ENCODE measurements at regions not wholly inside any gene's neighbourhood (a gene's known extent, or its start where the extent isn't known, plus 50 kb on each side); places are given as distances from the start of the nearest gene placed in this dataset.

DNA sequence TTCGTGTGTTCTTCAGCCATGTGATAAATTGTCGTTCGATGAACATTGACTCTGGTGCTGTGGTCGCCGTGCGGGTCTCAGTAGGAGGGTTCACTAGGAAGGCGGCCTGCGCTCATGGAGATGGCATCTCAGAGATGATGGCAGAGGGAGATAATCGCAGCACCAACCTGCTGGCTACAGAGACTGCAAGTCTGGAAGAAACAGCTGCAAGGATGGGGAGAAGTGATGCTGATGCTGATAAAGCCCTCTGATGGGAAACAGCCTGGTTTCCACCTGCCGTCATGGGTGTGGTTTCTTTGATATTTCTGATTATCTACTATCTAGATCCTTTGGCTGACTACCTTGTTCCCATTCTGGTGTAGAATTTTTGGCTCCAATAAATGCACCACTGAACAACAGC is 130.5 kb upstream of the ANKRD30A start:
- no peak overlapping the region for H3K4me2 ChIP-seq
- H3K36me3 ChIP-seq (ENCODE audit: insufficient read depth), result no peaks in the 10 kb centered on the region
- H3K27ac ChIP-seq, result no peak overlapping the region
- H3K79me2 ChIP-seq (ENCODE audit: insufficient read depth, low read depth), result no peaks in the 10 kb centered on the region
- H4K20me1 ChIP-seq (ENCODE audit: insufficient read depth), result no peaks in the 10 kb centered on the region
- H2AFZ ChIP-seq (ENCODE audit: low read depth), result no peak overlapping the region
- no peaks in the 10 kb centered on the region for H3K27me3 ChIP-seq (ENCODE audit: insufficient read depth, low read depth)
- TF ChIP-seq, protein P1, sequence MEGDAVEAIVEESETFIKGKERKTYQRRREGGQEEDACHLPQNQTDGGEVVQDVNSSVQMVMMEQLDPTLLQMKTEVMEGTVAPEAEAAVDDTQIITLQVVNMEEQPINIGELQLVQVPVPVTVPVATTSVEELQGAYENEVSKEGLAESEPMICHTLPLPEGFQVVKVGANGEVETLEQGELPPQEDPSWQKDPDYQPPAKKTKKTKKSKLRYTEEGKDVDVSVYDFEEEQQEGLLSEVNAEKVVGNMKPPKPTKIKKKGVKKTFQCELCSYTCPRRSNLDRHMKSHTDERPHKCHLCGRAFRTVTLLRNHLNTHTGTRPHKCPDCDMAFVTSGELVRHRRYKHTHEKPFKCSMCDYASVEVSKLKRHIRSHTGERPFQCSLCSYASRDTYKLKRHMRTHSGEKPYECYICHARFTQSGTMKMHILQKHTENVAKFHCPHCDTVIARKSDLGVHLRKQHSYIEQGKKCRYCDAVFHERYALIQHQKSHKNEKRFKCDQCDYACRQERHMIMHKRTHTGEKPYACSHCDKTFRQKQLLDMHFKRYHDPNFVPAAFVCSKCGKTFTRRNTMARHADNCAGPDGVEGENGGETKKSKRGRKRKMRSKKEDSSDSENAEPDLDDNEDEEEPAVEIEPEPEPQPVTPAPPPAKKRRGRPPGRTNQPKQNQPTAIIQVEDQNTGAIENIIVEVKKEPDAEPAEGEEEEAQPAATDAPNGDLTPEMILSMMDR (conservative IDR thresholded peaks at IDR 0.05; ENCODE audit: low read depth, low read length), result no peak
- H3K4me1 ChIP-seq (ENCODE audit: low read depth, poor library complexity, severe bottlenecking), result no peaks in the 10 kb centered on the region
- no peak overlapping the region for H3K9ac ChIP-seq
- H3K4me3 ChIP-seq (IDR thresholded peaks at IDR 0.05; ENCODE audit: insufficient read depth, low read depth, low read length), result no peak overlapping the region

DNA sequence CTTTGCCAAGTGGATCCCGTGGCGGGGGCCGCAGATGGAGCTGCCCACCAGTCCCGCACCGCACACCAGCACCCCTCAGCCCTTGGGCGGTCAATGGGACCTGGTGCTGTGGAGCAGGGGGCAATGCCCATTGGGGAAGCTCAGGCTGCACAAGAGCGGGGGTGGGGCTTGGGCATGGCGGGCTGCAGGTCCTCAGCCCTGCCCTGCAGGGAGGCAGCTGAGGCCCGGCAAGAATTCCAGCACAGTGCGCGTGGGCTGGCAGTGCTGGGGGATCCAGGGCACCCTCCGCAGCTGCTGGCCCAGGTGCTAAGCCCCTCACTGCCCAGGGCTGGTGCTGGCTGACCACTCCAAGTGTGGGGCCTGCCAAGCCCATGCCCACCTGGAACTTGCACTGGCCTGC is 136.2 kb upstream of the ANKRD30A start:
- no peak overlapping the region for H3K9ac ChIP-seq
- H3K36me3 ChIP-seq (ENCODE audit: insufficient read depth), result no peaks in the 10 kb centered on the region
- H2AFZ ChIP-seq (ENCODE audit: low read depth), result no peak overlapping the region
- TF ChIP-seq, protein P1 (conservative IDR thresholded peaks at IDR 0.05; ENCODE audit: low read depth, low read length), result no peak
- H3K4me2 ChIP-seq, result no peak overlapping the region
- no peak overlapping the region for H3K27ac ChIP-seq
- no peaks in the 10 kb centered on the region for H3K79me2 ChIP-seq (ENCODE audit: insufficient read depth, low read depth)
- no peaks in the 10 kb centered on the region for H3K27me3 ChIP-seq (ENCODE audit: insufficient read depth, low read depth)
- no peaks in the 10 kb centered on the region for H4K20me1 ChIP-seq (ENCODE audit: insufficient read depth)
- H3K4me1 ChIP-seq (ENCODE audit: low read depth, poor library complexity, severe bottlenecking), result no peaks in the 10 kb centered on the region
- no peak overlapping the region for H3K4me3 ChIP-seq (IDR thresholded peaks at IDR 0.05; ENCODE audit: insufficient read depth, low read depth, low read length)

DNA sequence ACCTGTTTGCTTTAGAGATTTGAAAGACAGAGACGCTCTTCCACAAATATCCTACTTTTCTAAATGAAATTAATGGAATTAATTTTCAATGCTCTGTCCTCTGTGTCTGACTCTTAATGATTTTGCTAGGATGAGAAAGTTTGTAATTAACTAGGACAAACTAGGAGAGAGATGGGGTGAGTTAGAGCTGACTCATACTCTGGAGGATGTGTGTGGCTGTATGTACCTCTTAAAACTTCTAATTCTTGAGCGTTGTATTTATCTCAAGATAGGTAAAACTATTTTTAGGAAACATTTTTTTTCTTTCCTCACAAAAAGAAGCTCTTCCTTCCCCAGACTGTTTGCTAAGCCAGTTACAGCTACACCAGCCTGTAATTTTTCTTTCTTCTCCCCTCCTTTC is 178.8 kb upstream of the ANKRD30A start:
- no peak overlapping the region for H3K27ac ChIP-seq
- H3K36me3 ChIP-seq (ENCODE audit: insufficient read depth), result no peaks in the 10 kb centered on the region
- no peak overlapping the region for H2AFZ ChIP-seq (ENCODE audit: low read depth)
- H3K79me2 ChIP-seq (ENCODE audit: insufficient read depth, low read depth), result no peaks in the 10 kb centered on the region
- H3K27me3 ChIP-seq (ENCODE audit: insufficient read depth, low read depth), result no peaks in the 10 kb centered on the region
- no peak overlapping the region for H3K4me3 ChIP-seq (IDR thresholded peaks at IDR 0.05; ENCODE audit: insufficient read depth, low read depth, low read length)
- TF ChIP-seq, protein P1 (conservative IDR thresholded peaks at IDR 0.05; ENCODE audit: low read depth, low read length), result no peak
- no peaks in the 10 kb centered on the region for H3K4me1 ChIP-seq (ENCODE audit: low read depth, poor library complexity, severe bottlenecking)
- no peak overlapping the region for H3K4me2 ChIP-seq
- H4K20me1 ChIP-seq (ENCODE audit: insufficient read depth), result no peaks in the 10 kb centered on the region
- no peak overlapping the region for H3K9ac ChIP-seq

DNA sequence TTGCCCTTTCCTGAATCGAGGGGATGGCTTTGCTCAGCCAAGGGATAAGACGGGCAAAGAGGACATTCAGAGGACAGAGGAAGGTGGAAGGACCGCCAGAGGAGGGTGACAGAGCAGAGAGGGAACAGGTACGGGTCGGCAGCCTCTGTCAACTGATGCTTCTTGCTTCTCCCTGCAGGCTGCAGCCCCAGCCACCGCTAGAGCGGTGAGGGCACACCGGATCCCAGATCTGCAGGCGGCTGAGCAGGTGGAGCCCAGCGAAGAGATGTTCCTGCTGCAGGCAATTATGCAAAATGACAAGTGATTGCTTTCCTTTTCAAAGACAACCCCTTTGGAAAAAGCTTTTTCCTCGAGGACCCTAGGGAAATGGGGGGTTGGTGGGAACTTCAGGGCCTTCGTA is 181.9 kb upstream of the ANKRD30A start:
- Histone ChIP-seq H2AFZ (ENCODE audit: low read depth) (no peak overlapping the region), H3K9ac (no peak overlapping the region), H3K4me2 (no peak overlapping the region), H3K79me2 (ENCODE audit: insufficient read depth, low read depth) (no peaks in the 10 kb centered on the region), H4K20me1 (ENCODE audit: insufficient read depth) (no peaks in the 10 kb centered on the region), H3K27ac (no peak overlapping the region), H3K4me3 (IDR thresholded peaks at IDR 0.05; ENCODE audit: insufficient read depth, low read depth, low read length) (no peak overlapping the region), H3K27me3 (ENCODE audit: insufficient read depth, low read depth) (no peaks in the 10 kb centered on the region), H3K36me3 (ENCODE audit: insufficient read depth) (no peaks in the 10 kb centered on the region), H3K4me1 (ENCODE audit: low read depth, poor library complexity, severe bottlenecking) (no peaks in the 10 kb centered on the region)
- TF ChIP-seq, protein P1 (conservative IDR thresholded peaks at IDR 0.05; ENCODE audit: low read depth, low read length), result no peak

DNA sequence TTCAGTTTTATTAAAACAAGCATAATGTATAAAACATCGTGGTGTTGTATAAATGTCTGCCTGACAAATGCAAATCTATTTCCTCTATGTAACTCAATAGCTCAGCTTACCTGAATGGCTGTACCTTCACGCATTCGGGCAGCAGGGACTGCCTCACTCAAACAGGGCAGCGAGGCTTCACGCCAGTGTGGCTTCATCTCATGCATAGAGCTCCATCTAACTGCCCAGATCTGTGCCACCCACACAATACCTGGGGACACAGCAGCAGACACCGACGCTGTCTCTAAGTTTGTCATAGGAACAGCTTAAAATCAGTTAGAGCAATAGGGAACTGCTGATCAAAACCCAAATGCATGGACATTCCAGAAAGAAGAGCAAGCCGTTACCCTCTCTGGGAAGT is 182.8 kb upstream of the ANKRD30A start:
- Histone ChIP-seq H3K27ac (no peak overlapping the region), H3K36me3 (ENCODE audit: insufficient read depth) (no peaks in the 10 kb centered on the region), H3K79me2 (ENCODE audit: insufficient read depth, low read depth) (no peaks in the 10 kb centered on the region)

More for the DNA sequence above, 182.8 kb upstream of the ANKRD30A start:
- Histone ChIP-seq H3K4me3 (IDR thresholded peaks at IDR 0.05; ENCODE audit: insufficient read depth, low read depth, low read length) (no peak overlapping the region), H3K4me2 (no peak overlapping the region), H4K20me1 (ENCODE audit: insufficient read depth) (no peaks in the 10 kb centered on the region), H3K9ac (no peak overlapping the region), H2AFZ (ENCODE audit: low read depth) (no peak overlapping the region), H3K4me1 (ENCODE audit: low read depth, poor library complexity, severe bottlenecking) (no peaks in the 10 kb centered on the region), H3K27me3 (ENCODE audit: insufficient read depth, low read depth) (no peaks in the 10 kb centered on the region)
- TF ChIP-seq, protein P1 (conservative IDR thresholded peaks at IDR 0.05; ENCODE audit: low read depth, low read length), result no peak

All from KMS-11 (cell line).